ENCODE measurements at regions not wholly inside any gene's neighbourhood (a gene's known extent, or its start where the extent isn't known, plus 50 kb on each side); places are given as distances from the start of the nearest gene placed in this dataset.

DNA sequence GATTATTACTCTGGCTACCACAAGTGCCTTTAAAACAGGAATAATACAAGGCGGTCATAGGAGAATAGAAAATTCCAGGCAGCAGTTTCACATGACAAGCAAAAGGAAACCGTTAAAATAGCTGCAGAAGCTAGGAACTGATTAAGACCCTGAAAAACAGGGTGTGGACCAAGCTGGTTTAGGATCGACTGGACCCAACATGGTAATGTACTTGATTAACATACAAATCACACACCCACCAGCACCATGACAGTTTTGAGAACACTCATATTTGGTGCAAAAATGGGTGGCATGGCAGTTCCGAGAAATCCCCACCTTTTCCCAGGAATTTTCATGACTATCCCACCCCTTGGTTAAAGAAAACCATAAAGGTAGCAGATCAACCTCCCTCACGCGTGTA, 51.9 kb upstream of the TMEM163 start:
- no peak for DNase-seq

DNA sequence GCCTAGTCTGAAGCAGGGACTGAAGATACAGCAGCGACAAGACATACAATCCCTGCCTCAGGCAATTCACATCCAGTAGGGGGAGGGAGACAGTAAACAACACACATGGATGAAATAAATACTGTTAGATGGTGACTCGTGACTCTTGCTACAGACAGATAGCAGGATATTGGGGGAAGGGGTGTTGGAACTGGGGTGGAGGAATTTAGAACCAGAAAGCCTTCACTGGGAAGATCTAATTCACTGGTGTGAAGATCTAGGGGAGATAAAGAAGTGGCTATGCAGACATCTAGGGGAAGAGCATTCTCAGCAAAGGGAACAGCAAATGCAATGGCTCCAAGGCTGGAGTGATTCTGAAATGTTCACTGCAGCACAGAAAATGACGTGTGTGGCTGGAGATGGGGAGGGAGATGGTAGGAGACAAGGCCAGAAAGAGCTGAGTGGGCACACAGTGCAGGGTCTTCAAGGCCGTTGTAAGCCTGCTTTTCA, 52.6 kb upstream of the TMEM163 start:
- no peak for DNase-seq

DNA sequence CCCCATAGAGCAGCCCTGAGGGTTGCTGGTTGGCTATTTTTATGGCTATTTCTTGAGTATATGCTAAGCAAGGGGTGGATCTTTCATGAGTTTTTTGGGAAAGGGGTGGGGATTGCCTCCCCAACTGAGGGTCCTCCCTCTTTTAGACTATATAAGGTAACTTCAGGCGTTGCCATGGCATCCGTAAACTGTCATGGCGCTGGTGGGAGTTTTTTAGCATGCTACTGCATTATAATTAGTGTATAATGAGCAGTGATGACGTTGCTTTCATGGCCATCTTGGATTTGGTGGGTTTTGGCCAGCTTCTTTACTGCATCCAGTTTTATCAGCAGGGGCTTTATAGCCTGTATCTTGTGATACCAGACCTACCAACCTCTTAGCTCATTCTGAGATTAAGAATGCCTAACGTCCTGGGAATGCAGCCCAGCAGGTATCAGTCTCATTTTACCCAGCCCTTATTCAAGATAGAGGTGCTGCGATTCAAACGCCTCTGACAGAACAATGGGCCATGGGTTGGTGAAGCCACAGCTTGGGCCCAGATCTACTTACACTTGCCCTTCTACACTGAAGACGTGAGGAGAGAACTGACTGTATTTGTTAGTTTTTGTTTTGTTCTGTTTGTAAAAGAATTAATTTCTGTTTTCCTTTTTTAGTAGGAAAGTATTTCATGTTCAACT, 53.8 kb upstream of the TMEM163 start:
- no peak for DNase-seq

DNA sequence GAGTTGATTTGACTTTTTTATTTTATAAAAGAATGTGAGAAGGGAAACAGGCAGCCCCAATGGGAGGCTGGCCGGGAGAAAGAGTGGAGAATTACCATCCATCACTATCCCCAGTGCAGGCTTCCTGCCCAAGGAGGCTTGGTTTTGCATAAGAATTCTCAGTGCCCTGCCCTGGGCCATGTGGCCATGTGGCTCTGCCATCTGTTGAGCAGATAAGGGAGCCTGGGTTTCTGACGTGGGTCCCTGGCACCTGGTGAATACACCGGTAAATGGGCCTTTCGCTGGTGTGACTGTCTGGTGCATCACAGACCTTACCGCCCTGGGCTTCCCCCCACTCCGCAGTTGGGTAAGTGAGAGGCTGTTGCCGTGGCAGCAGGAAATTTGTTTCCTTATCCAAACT, 54.5 kb upstream of the TMEM163 start:
- DNase-seq = no peak

DNA sequence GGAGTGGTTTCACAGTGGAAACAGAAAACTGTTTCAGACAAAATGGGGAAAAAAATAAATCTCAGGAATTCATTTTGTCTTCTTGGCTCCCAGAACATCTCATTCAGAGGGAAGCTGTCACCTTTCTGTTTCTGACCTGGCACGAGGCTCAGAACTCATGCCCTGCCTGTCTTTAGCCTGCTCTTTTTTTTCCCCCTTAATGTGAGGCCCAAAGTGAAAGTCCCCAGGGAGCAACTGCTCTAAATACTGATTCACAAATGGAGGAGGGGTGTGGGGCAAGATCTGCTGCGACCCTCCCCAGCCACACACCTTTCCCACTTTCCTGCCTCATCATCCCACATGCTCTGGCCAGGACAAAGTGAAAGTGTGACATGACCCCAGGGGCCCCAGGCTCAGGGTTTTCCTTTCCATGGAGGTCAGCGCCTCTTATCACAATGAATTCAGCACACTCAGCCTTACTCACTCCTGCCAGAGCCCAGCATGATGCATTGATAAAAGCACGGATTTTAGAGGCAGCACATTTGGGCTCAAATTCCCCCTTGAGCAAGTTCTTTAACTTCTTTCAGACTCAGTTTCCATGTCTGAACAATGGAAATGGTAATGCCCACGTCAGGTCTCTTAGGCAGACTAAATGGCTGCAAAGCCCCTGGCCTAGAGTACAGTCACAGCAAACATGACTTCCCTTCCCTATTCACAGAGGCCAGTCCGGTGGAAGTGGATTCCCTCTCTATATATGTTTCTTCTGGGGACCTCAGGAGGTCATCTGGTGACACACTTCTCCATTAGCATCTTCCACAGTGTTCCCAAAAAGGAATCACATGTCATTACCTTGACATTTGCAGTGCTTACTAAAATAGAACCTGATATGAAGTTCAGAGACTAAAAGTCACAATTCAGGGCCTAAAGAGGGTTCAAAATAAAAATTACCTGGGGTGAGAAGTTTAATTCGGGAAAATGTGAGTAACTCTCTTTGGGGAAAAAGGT, 55.3 kb upstream of the TMEM163 start:
- no peak for DNase-seq

DNA sequence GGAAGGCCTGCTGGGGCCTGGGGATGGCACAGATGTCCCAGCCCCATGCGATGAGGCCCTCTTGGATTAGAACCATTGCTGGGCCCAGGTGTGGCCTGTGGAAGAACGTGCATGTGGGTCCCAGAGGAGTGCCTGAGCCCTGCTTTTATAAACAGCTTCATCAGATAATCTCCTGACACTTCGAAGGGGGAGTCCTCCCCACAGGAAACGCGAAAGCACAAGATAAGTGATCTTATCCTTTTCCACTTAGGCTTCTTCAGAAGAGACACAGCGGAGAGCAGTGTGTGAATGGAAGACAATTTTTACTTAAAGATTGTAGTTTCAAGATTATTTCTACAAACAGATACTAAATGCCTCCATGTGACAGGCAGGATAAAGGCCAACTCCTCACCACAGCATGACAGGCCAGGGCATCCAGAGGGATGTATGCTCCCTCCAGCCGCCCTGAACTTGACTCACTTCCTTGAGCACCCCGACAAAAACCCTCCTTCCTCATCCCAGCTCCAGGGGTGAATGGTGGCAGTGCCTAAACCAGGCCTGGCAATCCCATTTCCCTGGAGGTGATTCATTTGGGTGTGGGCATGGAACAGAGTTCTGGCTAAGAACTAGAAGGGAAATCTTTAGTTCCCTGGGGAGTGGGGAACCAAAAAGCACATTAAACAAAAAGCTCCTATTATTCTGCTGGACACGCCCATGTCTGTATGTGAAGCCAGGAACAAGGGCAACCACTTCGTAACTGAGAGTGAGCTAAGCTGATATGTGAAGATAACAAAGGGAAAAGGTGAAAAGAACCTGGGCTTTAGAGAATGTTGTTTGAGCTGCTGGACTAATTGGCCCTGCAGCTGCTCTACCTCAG, 56.2 kb upstream of the TMEM163 start:
- DNase-seq = peak; percentile 1

DNA sequence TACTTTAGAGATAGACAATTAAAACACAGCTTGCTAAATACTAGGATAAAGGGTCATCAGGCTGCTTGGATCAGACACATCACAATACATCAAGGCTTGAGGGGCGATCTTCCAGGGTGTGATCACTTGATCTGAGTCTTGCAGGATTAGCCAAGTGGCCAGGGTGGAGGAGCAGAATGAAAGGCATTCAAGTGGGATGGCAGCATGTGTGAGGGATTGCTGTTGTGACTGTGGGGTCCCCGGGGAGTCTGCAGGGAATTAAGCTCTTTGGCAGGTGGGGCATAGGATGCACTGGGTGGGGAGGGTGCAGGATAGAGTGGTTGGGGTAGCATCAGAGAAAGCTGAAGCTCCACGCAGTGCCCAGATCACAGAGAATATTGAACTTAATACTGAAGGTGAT, 58.0 kb upstream of the TMEM163 start:
- DNase-seq = no peak

DNA sequence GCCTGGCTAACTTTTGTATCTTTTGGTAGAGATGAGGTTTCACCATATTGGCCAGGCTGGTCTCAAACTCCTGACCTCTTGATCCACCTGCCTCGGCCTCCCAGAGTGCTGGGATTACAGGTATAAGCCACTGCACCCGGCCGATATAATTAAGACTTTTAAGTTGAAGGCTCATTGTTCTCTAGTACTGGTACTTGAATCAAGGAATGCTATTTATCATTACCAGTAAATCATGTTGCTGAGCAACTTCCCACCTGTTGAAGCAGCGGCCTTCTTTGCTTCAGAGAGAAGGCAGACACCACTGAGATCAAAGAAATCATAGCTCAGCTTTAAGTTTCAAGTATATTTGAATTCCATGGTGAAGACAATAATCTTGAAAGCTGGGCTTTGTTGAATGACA, 58.8 kb upstream of the TMEM163 start:
- no peak for DNase-seq

DNA sequence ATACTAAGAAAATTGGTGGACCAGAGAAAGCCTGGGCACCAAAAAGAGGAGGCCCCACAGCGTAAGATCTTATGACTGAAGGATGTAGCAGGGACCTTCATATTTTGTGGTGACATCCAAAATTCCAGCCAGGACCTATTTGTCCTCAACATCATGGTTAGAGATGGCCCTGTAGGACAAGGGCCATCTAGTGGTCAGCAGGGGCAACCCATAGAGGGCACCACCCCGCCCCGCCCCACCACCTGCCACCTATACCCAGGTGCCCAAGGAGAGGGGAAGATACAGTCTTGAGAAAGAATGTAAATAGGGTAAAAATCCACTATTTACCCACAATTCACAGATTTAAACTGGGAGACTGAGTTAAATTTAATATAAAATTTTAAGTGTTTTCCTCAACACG, 59.6 kb upstream of the TMEM163 start:
- no peak for DNase-seq

DNA sequence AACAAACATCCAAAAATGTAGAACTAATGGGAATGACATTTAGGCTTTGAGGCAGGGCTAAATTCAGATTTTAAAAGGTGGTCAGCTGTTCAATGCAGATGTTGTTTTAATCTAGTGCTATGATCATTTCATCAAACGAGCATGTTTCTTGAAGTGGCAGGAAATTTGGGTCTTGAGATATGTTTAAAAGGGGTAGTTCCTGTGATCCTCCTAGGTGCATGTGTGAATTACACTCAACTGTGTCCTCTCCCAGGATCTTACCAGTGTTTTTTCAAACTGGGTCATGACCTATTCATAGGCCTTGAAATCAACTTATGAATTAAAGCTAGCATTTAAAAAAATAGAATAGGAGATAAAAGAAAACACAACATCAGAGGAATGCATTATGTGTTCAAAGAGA, 57.4 kb upstream of the ACMSD start:
- no peak for DNase-seq

DNA sequence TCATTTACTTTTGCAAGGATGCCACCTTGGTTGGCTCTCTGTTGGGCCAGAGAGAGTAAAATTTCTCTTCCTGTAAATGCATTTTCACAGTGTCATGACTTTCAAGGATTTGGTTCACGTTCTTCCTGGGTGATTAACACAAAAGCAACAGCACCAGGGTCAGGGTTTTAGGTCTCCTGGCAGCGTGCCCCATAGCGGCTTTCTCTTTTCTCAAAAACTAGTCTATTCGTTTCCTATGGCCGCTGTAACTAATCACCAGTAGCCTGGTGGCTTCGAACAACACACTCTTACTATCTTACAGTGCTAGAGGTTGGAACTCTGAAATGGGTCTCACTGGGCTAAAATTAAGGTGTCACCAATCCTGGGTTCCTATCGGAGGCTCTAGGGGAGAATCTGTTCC, 56.3 kb upstream of the ACMSD start:
- no peak for DNase-seq

DNA sequence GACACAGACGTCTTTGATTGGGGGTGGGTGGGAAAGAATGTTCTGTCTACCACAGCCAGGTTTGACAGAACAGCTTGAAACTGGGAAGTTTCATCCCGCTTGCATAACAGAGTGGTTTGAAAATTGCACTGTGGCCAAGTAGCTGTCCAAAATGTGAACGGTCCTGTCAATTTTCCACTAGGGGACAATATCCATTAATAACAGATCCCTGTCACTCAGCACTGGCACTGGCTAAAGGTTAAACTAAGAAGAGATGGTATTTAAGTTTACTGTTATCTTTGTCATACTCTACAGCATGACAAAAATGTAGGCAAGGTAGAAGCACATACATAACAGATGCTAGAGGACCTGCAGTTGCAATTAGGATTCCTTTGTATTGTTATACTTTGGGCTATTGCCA, 55.6 kb upstream of the ACMSD start:
- DNase-seq = peak; percentile 36

DNA sequence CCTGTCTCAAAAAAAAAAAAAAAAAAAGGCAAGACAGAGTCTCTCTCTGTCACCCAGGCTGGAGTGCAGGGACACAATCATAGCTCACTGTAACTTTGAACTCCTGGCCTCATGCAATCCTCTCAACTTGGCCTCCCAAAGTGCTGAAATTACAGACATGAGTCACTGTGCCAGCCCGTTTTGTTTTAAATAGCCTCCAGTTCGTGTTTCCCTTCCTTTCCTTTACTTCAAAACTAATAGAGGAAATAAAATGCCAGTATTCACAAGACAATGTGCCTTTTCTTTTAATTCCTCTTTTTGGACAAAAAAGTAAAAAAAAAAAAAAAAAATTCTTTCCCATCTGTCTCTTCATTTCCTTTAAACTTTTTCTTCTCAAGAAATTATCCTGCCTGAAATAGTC, 54.5 kb upstream of the ACMSD start:
- no peak for DNase-seq

DNA sequence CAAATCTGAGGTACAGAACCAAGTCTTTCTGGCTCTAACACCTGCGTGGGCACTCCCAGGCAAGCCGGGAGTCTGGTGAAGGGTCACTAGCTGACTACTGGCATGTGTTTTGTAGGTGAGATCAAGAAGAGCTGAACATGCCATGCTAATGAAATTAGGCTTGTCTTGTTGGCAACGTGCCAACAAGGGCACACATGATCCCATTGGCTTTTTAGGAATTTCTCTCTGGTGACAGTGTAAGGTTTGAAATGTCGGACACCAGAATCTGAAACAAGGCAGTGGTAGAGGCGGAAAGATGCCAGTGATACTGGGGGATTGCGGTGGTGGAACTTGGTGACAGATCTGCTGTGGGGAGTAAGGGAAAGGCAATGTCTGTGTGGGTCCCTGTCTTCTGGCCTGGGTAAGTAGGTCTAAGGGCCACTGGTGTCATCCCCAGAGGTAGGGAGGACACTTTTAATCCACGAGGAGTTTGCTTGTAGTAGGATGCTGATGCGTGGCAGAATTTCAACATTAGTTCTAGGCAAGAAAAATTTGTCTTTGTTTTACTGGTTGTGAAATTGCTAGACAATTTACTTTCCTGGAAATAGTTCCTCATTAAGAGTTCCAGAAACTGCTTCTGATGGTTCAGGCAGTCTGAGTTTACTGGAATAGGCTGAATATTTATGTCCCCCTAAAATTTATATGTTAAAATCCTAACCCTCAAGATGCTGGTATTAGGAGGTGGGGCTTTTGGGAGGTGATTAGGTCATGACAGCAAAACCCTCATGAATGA, 52.6 kb upstream of the ACMSD start:
- DNase-seq = no peak

DNA sequence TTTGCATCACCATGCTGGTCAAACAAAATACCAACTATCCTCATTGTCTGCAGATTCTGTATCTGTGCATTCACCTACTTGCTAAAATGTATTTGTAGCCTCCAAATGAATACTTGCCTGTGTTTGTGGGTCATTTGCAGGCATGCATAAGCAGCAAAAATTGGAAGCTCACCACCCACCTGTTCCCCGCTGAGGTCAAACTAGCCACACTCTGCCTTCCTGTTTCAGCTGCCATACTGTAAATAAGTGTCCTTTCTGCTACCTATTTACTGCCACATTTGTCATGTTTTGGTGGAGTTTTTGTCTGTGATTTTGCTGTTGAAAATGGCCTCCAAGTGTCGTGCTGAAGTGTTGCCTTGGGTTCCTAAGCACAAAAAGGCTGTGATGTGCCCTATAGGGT, 50.0 kb upstream of the ACMSD start:
- DNase-seq = no peak
